H1 (cell line): ENCODE measurements at regions not wholly inside any gene's neighbourhood (a gene's known extent, or its start where the extent isn't known, plus 50 kb on each side); places are given as distances from the start of the nearest gene placed in this dataset.

Experiments used
- CTCF ChIP-seq, 3 experiments: IDR thresholded peaks; 1 replicate in 2 of 3; 2 replicates in 1 of 3; pipeline versions ENCODE4 v1.5.1 to v1.6.1; 2011; ENCODE audit warnings: low read length in 3 of 3, mild to moderate bottlenecking in 3 of 3, inconsistent platforms in 2 of 3, low read depth in 1 of 3, moderate library complexity in 1 of 3; ENCODE audit not compliant: insufficient read depth in 1 of 3; ENCODE audit errors: control extremely low read depth in 1 of 3
- EP300 ChIP-seq, 2 experiments: IDR thresholded peaks; 1 replicate in 1 of 2; 2 replicates in 1 of 2; pipeline ENCODE4 v1.6.1; 2011 to 2012; ENCODE audit warnings: low read depth in 2 of 2, low read length in 2 of 2, mild to moderate bottlenecking in 2 of 2, borderline replicate concordance in 1 of 2, inconsistent platforms in 1 of 2, moderate library complexity in 1 of 2
- POLR2A ChIP-seq, 2 experiments: IDR thresholded peaks; 1 replicate in 1 of 2; 2 replicates in 1 of 2; pipeline ENCODE4 v1.6.1; 2011; ENCODE audit warnings: low read depth in 2 of 2, low read length in 2 of 2, mild to moderate bottlenecking in 2 of 2; ENCODE audit errors: control extremely low read depth in 1 of 2
- POLR2AphosphoS5 ChIP-seq: IDR thresholded peaks from 2 replicates; pipeline ENCODE4 v1.6.1; 2011; ENCODE audit warnings: low read depth, low read length
- RAD21 ChIP-seq, 2 experiments: IDR thresholded peaks in 1 of 2; conservative IDR thresholded peaks in 1 of 2; 2 replicates each; pipeline ENCODE4 v1.6.1; 2011; ENCODE audit warnings: low read depth in 2 of 2, low read length in 2 of 2, improper control_type of control experiment in 1 of 2, inconsistent platforms in 1 of 2, mild to moderate bottlenecking in 1 of 2, moderate library complexity in 1 of 2
- YY1 ChIP-seq: IDR thresholded peaks from 2 replicates; pipeline ENCODE4 v1.6.1; 2011; ENCODE audit warnings: low read depth, mild to moderate bottlenecking, low read length

GRCh38 chr2:128390991-128391630 is 72.4 kb upstream of the HS6ST1 start:
- TF ChIP-seq POLR2AphosphoS5 (no peak), RAD21 (IDR thresholded peaks at IDR 0.05 in 1 of 2, conservative IDR thresholded peaks at IDR 0.05 in 1 of 2; ENCODE audit: low read depth in 2 of 2, low read length in 2 of 2) (no peak), EP300 (IDR thresholded peaks at IDR 0.05; ENCODE audit: borderline replicate concordance in 1 of 2, low read depth in 2 of 2, low read length in 2 of 2) (no peak), CTCF (IDR thresholded peaks at IDR 0.05; ENCODE audit: control extremely low read depth in 1 of 3, insufficient read depth in 1 of 3, low read depth in 1 of 3, low read length in 3 of 3) (no peak), YY1 (no peak), POLR2A (IDR thresholded peaks at IDR 0.05; ENCODE audit: control extremely low read depth in 1 of 2, low read depth in 2 of 2, low read length in 2 of 2) (no peak)
